Endodermal cell (in vitro differentiated cells): ENCODE measurements at regions not wholly inside any gene's neighbourhood (a gene's known extent, or its start where the extent isn't known, plus 50 kb on each side); places are given as distances from the start of the nearest gene placed in this dataset.

Experiments used
- DNase-seq: peaks from one replicate; pipeline ENCODE4 v3.0.0-alpha.2; 2017
- H3K27ac ChIP-seq: 2 replicates; pipeline ENCODE4 v1.5.1; 2013; ENCODE audit warnings: mild to moderate bottlenecking, low read depth, low read length, moderate library complexity
- H3K27me3 ChIP-seq: 2 replicates; pipeline ENCODE4 v1.6.1; 2013; ENCODE audit warnings: mild to moderate bottlenecking, low read length, moderate library complexity; ENCODE audit not compliant: insufficient read depth, control insufficient read depth, poor library complexity, severe bottlenecking
- H3K36me3 ChIP-seq: 2 replicates; pipeline ENCODE4 v1.7.0; 2013; ENCODE audit warnings: mild to moderate bottlenecking, low read length, moderate library complexity; ENCODE audit not compliant: control insufficient read depth, insufficient read depth
- H3K4me1 ChIP-seq: one replicate; pipeline ENCODE4 v1.7.0; 2013; ENCODE audit warnings: low read length; ENCODE audit not compliant: control insufficient read depth, insufficient read depth
- H3K4me3 ChIP-seq: 2 replicates; pipeline ENCODE4 v1.5.1; 2013; ENCODE audit warnings: mild to moderate bottlenecking, low read length, moderate library complexity
- H3K9ac ChIP-seq: 2 replicates; pipeline ENCODE4 v1.6.1; 2013; ENCODE audit warnings: mild to moderate bottlenecking, low read length, moderate library complexity; ENCODE audit not compliant: poor library complexity, severe bottlenecking; ENCODE audit errors: extremely low read depth
- H3K9me3 ChIP-seq: 2 replicates; pipeline ENCODE4 v1.6.1; 2013; ENCODE audit warnings: mild to moderate bottlenecking, low read length, moderate library complexity; ENCODE audit not compliant: control insufficient read depth
- H3K27ac Mint-ChIP-seq: 2 replicates; pipeline ENCODE4 v1.8.0; 2020; ENCODE audit warnings: mixed read lengths
- H3K27me3 Mint-ChIP-seq: 2 replicates; pipeline ENCODE4 v1.8.0; 2021; ENCODE audit warnings: mild to moderate bottlenecking, mixed read lengths; ENCODE audit not compliant: insufficient read depth
- H3K36me3 Mint-ChIP-seq: 2 replicates; pipeline ENCODE4 v1.8.0; 2020; ENCODE audit warnings: low read depth, mixed read lengths
- H3K4me1 Mint-ChIP-seq: 2 replicates; pipeline ENCODE4 v1.8.0; 2020; ENCODE audit warnings: mixed read lengths
- H3K4me3 Mint-ChIP-seq: 2 replicates; pipeline ENCODE4 v1.8.0; 2020; ENCODE audit warnings: mild to moderate bottlenecking, moderate library complexity, mixed read lengths
- H3K9me3 Mint-ChIP-seq: 2 replicates; pipeline ENCODE4 v1.8.0; 2020; ENCODE audit warnings: mild to moderate bottlenecking, mixed read lengths
- CTCF ChIP-seq: fragments of 200-600 bp; sonication (generic); conservative IDR thresholded peaks from 2 replicates; pipeline ENCODE4 v1.5.0; 2021; ENCODE audit warnings: antibody characterized with exemption, mild to moderate bottlenecking
- WGBS, 2 experiments: methylation state at CpG; one replicate each; pipeline versions ENCODE4 v1.1.5 to v1.1.7; 2013; ENCODE audit warnings: missing lambda C conversion rate in 2 of 2, mixed read lengths in 1 of 2; ENCODE audit not compliant: insufficient coverage in 1 of 2, insufficient read length in 1 of 2; 5-methylcytosine and 5-hydroxymethylcytosine counted together

- Mint-ChIP-seq H3K4me1 (peaks cover 28% of the 10 kb centered on the region), H3K27me3 (no peaks in the 10 kb centered on the region), H3K4me3 (no peak overlapping the region), H3K9me3 (no peaks in the 10 kb centered on the region), H3K36me3 (no peaks in the 10 kb centered on the region), H3K27ac (no peak overlapping the region)
- Histone ChIP-seq H3K27me3 (no peaks in the 10 kb centered on the region), H3K4me3 (no peak overlapping the region), H3K27ac (no peak overlapping the region), H3K9ac (no peak overlapping the region), H3K4me1 (no peaks in the 10 kb centered on the region), H3K36me3 (no peaks in the 10 kb centered on the region), H3K9me3 (no peaks in the 10 kb centered on the region)
- WGBS, 2 experiments = 83% methylated on average over 1 of the region's 1 CpG
- no peak for DNase-seq
- no peak for TF ChIP-seq CTCF
Measured at GRCh38 chr10:87603196-87603595, 56.5 kb upstream of the PAPSS2 start.

GRCh38 chr10:87603769-87604168 is 55.9 kb upstream of the PAPSS2 start:
- no peaks in the 10 kb centered on the region for H3K9me3 Mint-ChIP-seq
- TF ChIP-seq CTCF = no peak
- H3K4me3 Mint-ChIP-seq = no peak overlapping the region
- no peak for DNase-seq
- no peaks in the 10 kb centered on the region for H3K27me3 Mint-ChIP-seq
- Histone ChIP-seq H3K4me3 (no peak overlapping the region), H3K9me3 (no peaks in the 10 kb centered on the region), H3K36me3 (no peaks in the 10 kb centered on the region), H3K27ac (no peak overlapping the region), H3K27me3 (no peaks in the 10 kb centered on the region), H3K4me1 (no peaks in the 10 kb centered on the region), H3K9ac (no peak overlapping the region)
- H3K4me1 Mint-ChIP-seq = peaks cover 32% of the 10 kb centered on the region
- peak overlapping the region; percentile 6 for H3K27ac Mint-ChIP-seq
- whole genome bisulfite sequencing, 2 experiments = 93 to 95% methylated on average over 4 of the region's 4 CpGs
- no peaks in the 10 kb centered on the region for H3K36me3 Mint-ChIP-seq

GRCh38 chr10:87605628-87606251 is 53.9 kb upstream of the PAPSS2 start:
- no peaks in the 10 kb centered on the region for H3K27me3 ChIP-seq
- H3K27me3 Mint-ChIP-seq = no peaks in the 10 kb centered on the region
- peaks cover 4% of the 10 kb centered on the region for H3K9me3 ChIP-seq
- H3K4me1 ChIP-seq = no peaks in the 10 kb centered on the region
- H3K36me3 ChIP-seq = no peaks in the 10 kb centered on the region
- H3K4me3 ChIP-seq = no peak overlapping the region
- H3K4me1 Mint-ChIP-seq = peaks cover 36% of the 10 kb centered on the region
- H3K4me3 Mint-ChIP-seq = no peak overlapping the region
- whole genome bisulfite sequencing, 2 experiments = 75 to 83% methylated on average over 3 to 4 of the region's 4 CpGs
- no peak for DNase-seq
- H3K36me3 Mint-ChIP-seq = peaks cover 3% of the 10 kb centered on the region
- H3K27ac ChIP-seq = no peak overlapping the region
- H3K27ac Mint-ChIP-seq = no peak overlapping the region
- peaks cover 7% of the 10 kb centered on the region for H3K9me3 Mint-ChIP-seq
- TF ChIP-seq CTCF = no peak
- no peak overlapping the region for H3K9ac ChIP-seq
